Right cardiac atrium (tissue), 5 donors: ENCODE measurements at regions not wholly inside any gene's neighbourhood (a gene's known extent, or its start where the extent isn't known, plus 50 kb on each side); places are given as distances from the start of the nearest gene placed in this dataset.

Experiments
- ATAC-seq, 2 donors: fragments of 200-7000 bp; cut with Tn5 transposase; one replicate each; pipeline versions ENCODE4 v1.8.0 to v1.9.1; 2020; ENCODE audit warnings: moderate library complexity in 2 of 2, mild to moderate bottlenecking in 1 of 2
- DNase-seq, 3 donors: peaks; one replicate each; pipeline ENCODE4 v3.0.0-alpha.2; 2020
- H3K27ac ChIP-seq: one replicate; pipeline ENCODE4 v1.5.1; 2013; ENCODE audit warnings: mild to moderate bottlenecking, low read length, control low read depth, moderate library complexity
- H3K27me3 ChIP-seq: one replicate; pipeline ENCODE4 v1.6.1; 2013; ENCODE audit not compliant: control insufficient read depth, insufficient read depth
- H3K4me1 ChIP-seq: one replicate; pipeline ENCODE4 v1.6.1; 2013; ENCODE audit warnings: low read length; ENCODE audit not compliant: control insufficient read depth, insufficient read depth
- H3K4me3 ChIP-seq: one replicate; pipeline ENCODE4 v1.5.1; 2013; ENCODE audit warnings: low read length, control low read depth
- H3K9me3 ChIP-seq: one replicate; pipeline ENCODE4 v1.6.1; 2013; ENCODE audit warnings: low read length; ENCODE audit not compliant: control insufficient read depth
- WGBS: extraction: QIAGEN DNeasy Blood & Tissue Kit; methylation state at CpG from one replicate; pipeline ENCODE4 v1.1.7; 2013; 5-methylcytosine and 5-hydroxymethylcytosine counted together
- intact Hi-C, 4 donors: fragments of 100-400 bp; cut with DNase I; formaldehyde crosslinking; loops; one replicate each; pipeline versions ENCODE4 v1.11.0 to v1.14.0; 2022 to 2023
- donor health status: healthy with polysubstance abuse.
- donor health status: DM: no; HTN: yes; CAD: no.
- donor health status: DM: no; HTN: no; CAD: no.
- donor health status: DM: no; HTN: yes; CAD: no; lungs with severe emphysema.
- donor health status: DM: yes; HTN: yes; CAD: no.

DNA sequence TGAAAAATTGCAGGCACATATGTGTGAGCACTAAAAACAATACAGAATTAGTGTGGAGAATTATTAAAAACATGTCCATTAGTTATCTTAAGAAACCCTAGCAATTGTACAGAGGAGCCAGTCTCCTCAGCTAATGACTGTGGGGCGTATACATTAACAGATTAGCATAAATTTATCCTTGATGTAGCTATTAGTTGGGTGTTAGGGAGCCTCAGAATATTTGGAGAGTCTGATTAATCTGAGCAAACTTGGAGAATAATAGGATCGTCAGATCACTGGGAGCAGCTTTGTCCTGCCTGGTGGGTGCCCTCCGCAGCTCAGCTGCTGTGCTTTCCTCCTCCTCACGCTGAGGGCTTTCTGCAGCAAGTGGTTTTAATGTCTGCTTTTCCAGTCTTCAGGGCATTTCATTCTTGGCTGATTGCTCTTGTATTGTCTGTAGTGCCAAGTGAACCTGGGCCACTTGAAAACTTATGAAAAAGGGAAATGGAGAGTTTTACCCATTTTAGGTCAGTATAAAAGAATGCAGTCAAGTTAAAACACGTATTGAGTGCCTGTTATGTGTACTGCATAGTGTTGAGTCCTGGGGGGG, 417.4 kb upstream of the SEMA6D start:
- 79% methylated on average over 5 of the region's 5 CpGs for WGBS
- no peak for DNase-seq
- intact Hi-C loops: no loop called here
- H3K9me3 ChIP-seq: no peaks in the 10 kb centered on the region
- H3K27me3 ChIP-seq: no peaks in the 10 kb centered on the region
- ATAC-seq: no peak
- no peaks in the 10 kb centered on the region for H3K4me1 ChIP-seq
- no peak overlapping the region for H3K27ac ChIP-seq
- H3K4me3 ChIP-seq: no peak overlapping the region

GRCh38 chr15:47300596-47300995, 416.7 kb upstream of the SEMA6D start:
- ATAC-seq (no peak), DNase-seq (no peak)
- Histone ChIP-seq H3K27ac (no peak overlapping the region), H3K9me3 (no peaks in the 10 kb centered on the region), H3K4me3 (no peak overlapping the region), H3K27me3 (no peaks in the 10 kb centered on the region), H3K4me1 (peaks cover under 1% of the 10 kb centered on the region)
- intact Hi-C loops: no loop called here

DNA sequence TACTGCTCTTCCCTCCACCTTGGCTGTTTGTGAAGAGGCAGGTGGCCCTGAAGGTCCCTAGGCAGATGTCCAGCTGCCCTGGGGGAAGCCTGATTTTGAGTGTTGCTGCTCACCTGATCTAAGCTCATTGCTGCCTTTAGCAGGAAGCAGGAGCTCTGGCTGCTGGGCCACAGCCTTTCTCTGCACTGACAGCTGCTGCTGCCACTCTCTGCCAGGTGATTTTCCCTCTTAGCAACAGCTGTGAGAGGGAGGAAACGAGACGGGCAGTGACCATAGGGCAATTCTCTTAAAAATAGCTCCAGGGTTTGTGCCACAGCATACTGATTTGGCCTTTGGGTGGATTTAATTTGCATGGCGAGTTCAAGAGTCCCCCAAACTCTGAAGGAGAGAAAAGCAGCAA, 415.8 kb upstream of the SEMA6D start:
- Histone ChIP-seq H3K4me3 (no peak overlapping the region), H3K4me1 (peaks cover 1% of the 10 kb centered on the region), H3K27me3 (no peaks in the 10 kb centered on the region), H3K27ac (no peak overlapping the region), H3K9me3 (no peaks in the 10 kb centered on the region)
- 58% methylated on average over 3 of the region's 3 CpGs for WGBS
- no peak for ATAC-seq
- intact Hi-C loops: no loop called here
- no peak for DNase-seq

- Histone ChIP-seq H3K27ac (no peak overlapping the region), H3K9me3 (no peaks in the 10 kb centered on the region), H3K4me3 (no peak overlapping the region), H3K4me1 (peaks cover 1% of the 10 kb centered on the region), H3K27me3 (no peaks in the 10 kb centered on the region)
- intact Hi-C loops: no loop called here
- no peak for DNase-seq
- ATAC-seq: no peak
These were observed 412.6 kb upstream of the SEMA6D start for GRCh38 chr15:47304656-47305055.

GRCh38 chr15:47312161-47312560, 405.1 kb upstream of the SEMA6D start:
- Histone ChIP-seq H3K27ac (no peak overlapping the region), H3K4me1 (no peaks in the 10 kb centered on the region), H3K27me3 (no peaks in the 10 kb centered on the region), H3K4me3 (no peak overlapping the region), H3K9me3 (no peaks in the 10 kb centered on the region)
- ATAC-seq: no peak
- no peak for DNase-seq
- intact Hi-C loops: no loop called here
- WGBS: 76% methylated on average over 3 of the region's 3 CpGs

DNA sequence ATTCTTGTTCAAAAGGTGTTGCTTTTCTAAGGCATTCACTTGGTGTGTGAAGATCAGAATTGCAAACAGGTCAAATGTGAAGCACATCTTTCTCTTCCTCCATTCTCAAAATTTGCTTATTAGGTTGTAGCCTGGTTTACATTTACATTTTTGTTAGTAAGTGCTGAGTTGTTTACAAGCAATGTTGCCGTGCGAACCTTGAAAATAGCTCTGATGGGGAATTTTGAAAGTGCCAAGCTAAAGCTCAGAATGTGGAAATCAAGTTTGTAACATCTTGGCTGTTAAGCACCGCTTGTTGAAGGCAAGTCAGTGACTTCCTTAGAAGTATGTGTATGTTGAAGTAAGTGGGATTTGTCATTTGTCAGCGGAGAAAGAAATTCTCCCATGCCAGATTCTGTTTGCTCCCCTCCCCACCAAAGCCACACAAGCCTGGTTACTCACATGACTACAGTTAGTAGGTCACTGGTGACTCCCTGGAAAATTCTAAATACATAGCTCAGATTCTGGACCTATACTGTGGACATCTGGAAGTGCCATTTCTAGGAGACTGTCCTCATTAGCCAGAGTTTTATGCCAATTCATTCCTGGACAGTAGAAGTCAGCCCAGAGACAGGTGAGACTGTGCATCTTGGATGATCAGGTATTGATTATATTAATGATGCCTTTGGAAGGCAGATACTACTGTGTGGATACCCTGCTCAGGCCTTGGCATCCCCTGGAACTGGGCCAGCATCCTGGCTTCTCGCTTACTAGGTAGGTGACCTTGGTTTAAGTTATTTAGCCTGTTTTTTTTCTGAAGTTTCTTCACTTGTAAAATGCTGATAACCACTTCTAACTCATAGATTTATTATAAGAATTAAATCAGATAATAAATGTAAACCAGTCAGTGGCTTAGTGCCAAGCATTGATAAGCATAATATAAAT, 390.6 kb upstream of the SEMA6D start:
- ATAC-seq: no peak
- H3K4me1 ChIP-seq: no peaks in the 10 kb centered on the region
- H3K27me3 ChIP-seq: no peaks in the 10 kb centered on the region
- intact Hi-C loops: no loop called here
- peak in 1 of 3 donors; percentile 29 for DNase-seq
- no peak overlapping the region for H3K4me3 ChIP-seq
- H3K27ac ChIP-seq: no peak overlapping the region
- 77% methylated on average over 5 of the region's 5 CpGs for WGBS
- no peaks in the 10 kb centered on the region for H3K9me3 ChIP-seq

DNA sequence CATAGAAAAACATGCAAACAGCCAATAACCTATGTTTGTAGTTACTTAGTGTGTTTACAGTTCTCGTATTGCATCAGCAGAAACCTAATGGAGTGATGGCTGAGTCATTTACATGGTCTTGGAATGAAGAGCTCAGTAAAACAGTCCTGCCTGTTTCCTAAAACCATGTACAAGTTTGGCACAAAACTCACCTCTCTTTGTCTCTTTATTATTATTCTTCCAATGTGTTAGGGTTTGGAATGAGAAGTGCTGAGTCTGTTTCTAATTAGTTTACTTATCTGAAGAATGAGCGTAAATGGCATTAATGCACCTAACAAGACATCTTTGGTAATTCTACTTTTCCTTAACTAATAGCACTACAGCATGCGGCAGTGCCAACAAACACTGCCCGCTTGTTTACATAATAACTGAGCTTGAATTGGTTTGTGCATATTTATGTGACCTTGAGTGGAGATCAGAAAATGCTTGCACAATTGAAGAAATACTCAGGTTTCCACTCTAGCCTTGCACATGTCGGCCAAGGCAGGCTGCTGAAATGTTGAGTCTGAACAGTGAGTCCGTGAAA, 385.4 kb upstream of the SEMA6D start:
- Histone ChIP-seq H3K9me3 (no peaks in the 10 kb centered on the region), H3K4me1 (no peaks in the 10 kb centered on the region), H3K4me3 (no peak overlapping the region), H3K27me3 (no peaks in the 10 kb centered on the region), H3K27ac (no peak overlapping the region)
- DNase-seq: no peak
- intact Hi-C loops: no loop called here
- WGBS: 74% methylated on average over 6 of the region's 6 CpGs
- no peak for ATAC-seq

DNA sequence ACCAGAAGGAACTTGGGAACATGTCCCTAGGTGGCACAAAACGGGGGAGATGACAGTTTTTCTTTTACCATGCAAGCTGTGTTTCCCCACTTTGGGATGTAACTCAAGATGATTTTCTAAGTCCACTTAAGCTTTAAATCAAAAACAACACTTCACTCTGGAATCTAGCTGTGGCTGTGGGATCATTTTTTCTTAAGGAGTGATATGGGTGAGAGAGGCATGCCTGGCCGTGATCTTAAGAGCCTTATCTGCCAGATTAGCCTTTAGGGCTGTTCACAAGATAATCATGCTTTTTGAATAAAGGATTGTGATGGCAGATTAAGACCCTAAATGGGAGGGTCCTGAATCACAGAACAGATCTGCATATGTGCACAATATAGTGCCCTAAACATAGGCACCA, 384.8 kb upstream of the SEMA6D start:
- no peak overlapping the region for H3K27ac ChIP-seq

GRCh38 chr15:47333734-47334133, 383.6 kb upstream of the SEMA6D start:
- intact Hi-C loops: no loop called here
- no peaks in the 10 kb centered on the region for H3K27me3 ChIP-seq
- 82% methylated on average over 5 of the region's 5 CpGs for WGBS
- no peaks in the 10 kb centered on the region for H3K4me1 ChIP-seq
- no peak overlapping the region for H3K27ac ChIP-seq
- ATAC-seq: no peak
- no peak overlapping the region for H3K4me3 ChIP-seq
- no peak for DNase-seq
- H3K9me3 ChIP-seq: no peaks in the 10 kb centered on the region

More for the DNA sequence above, 384.8 kb upstream of the SEMA6D start:
- H3K4me3 ChIP-seq: no peak overlapping the region
- no peaks in the 10 kb centered on the region for H3K9me3 ChIP-seq
- no peaks in the 10 kb centered on the region for H3K4me1 ChIP-seq
- DNase-seq: no peak
- intact Hi-C loops: no loop called here
- H3K27me3 ChIP-seq: no peaks in the 10 kb centered on the region
- WGBS: 54% methylated on average over 2 of the region's 2 CpGs
- no peak for ATAC-seq

DNA sequence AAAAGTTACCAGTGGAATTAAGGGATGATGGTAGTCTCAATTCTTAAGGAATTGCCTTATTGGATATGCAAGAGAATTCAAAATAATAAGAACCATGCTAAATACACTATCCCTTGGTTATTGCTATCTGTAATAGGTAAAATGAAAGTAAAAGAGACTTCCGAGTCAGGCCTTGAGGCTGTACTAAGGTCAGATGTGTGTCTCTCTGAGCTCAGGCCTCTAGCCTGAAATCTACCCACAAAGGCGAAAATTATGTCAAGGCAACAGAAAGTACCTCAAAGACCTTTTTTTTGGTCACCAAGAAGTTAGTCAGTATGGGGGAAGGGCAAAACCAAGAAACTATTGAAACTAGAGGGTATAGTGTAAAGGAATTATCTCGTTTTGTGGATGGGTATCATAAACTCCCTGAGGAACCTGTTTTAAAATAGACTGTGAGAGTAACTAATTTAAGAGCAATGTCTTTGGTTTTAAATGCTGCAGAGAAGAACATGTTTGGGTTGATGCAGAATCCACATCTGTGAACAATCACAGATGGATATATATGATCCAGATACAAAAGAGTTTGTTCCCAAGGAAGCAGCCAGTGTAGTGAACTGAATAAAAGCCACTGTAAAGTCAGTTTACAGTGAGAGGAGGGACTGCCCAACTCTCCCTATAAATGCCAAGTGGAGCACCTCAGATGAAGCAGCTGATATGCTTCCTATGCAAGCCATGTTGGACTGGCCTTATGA, 382.3 kb upstream of the SEMA6D start:
- Histone ChIP-seq H3K4me3 (no peak overlapping the region), H3K4me1 (peaks cover 1% of the 10 kb centered on the region), H3K27ac (no peak overlapping the region), H3K9me3 (no peaks in the 10 kb centered on the region), H3K27me3 (no peaks in the 10 kb centered on the region)
- WGBS: 94% methylated on average over 3 of the region's 3 CpGs
- ATAC-seq (no peak), DNase-seq (no peak)
- intact Hi-C loops: no loop called here

GRCh38 chr15:47337106-47337505, 380.2 kb upstream of the SEMA6D start:
- Histone ChIP-seq H3K9me3 (no peaks in the 10 kb centered on the region), H3K4me3 (no peak overlapping the region), H3K27ac (no peak overlapping the region), H3K27me3 (no peaks in the 10 kb centered on the region), H3K4me1 (peaks cover 2% of the 10 kb centered on the region)
- intact Hi-C loops: no loop called here
- no peak for ATAC-seq
- no peak for DNase-seq
- WGBS: 69% methylated on average over 2 of the region's 2 CpGs
